Fibroblast of mammary gland (primary cell): ENCODE measurements at regions not wholly inside any gene's neighbourhood (a gene's known extent, or its start where the extent isn't known, plus 50 kb on each side); places are given as distances from the start of the nearest gene placed in this dataset.
A peak's percentile ranks its signal among the peaks of the same experiment; 100 is the strongest.

Experiments
- DNase-seq: peaks from one replicate; pipeline ENCODE4 v3.0.0-alpha.2; 2010; ENCODE audit warnings: low read depth
- H3K4me3 ChIP-seq: 2 replicates; pipeline ENCODE4 v1.5.1; 2011; ENCODE audit warnings: low read depth, mild to moderate bottlenecking, low read length, moderate library complexity; ENCODE audit not compliant: control insufficient read depth
- TF ChIP-seq, protein P1 (sequence below): conservative IDR thresholded peaks from 2 replicates; pipeline ENCODE4 v1.5.1; 2011; ENCODE audit warnings: low read depth, low read length, inconsistent platforms; ENCODE audit not compliant: control insufficient read depth, insufficient read depth

GRCh38 chr4:120613778-120614177 is 308.7 kb downstream of the PRDM5 start:
- TF ChIP-seq, protein P1, sequence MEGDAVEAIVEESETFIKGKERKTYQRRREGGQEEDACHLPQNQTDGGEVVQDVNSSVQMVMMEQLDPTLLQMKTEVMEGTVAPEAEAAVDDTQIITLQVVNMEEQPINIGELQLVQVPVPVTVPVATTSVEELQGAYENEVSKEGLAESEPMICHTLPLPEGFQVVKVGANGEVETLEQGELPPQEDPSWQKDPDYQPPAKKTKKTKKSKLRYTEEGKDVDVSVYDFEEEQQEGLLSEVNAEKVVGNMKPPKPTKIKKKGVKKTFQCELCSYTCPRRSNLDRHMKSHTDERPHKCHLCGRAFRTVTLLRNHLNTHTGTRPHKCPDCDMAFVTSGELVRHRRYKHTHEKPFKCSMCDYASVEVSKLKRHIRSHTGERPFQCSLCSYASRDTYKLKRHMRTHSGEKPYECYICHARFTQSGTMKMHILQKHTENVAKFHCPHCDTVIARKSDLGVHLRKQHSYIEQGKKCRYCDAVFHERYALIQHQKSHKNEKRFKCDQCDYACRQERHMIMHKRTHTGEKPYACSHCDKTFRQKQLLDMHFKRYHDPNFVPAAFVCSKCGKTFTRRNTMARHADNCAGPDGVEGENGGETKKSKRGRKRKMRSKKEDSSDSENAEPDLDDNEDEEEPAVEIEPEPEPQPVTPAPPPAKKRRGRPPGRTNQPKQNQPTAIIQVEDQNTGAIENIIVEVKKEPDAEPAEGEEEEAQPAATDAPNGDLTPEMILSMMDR: no peak
- no peak for DNase-seq
- no peak overlapping the region for H3K4me3 ChIP-seq

GRCh38 chr4:120611092-120611491 is 311.4 kb downstream of the PRDM5 start:
- TF ChIP-seq, protein P1: no peak
- DNase-seq: no peak
- no peak overlapping the region for H3K4me3 ChIP-seq

GRCh38 chr4:120591038-120591437 is 331.5 kb downstream of the PRDM5 start:
- no peak for DNase-seq
- no peak overlapping the region for H3K4me3 ChIP-seq
- TF ChIP-seq, protein P1: no peak

- TF ChIP-seq, protein P1: no peak
- no peak for DNase-seq
- H3K4me3 ChIP-seq: no peak overlapping the region
Observed at GRCh38 chr4:120589787-120590186, 332.7 kb downstream of the PRDM5 start.

GRCh38 chr4:120568731-120569130 is 353.8 kb downstream of the PRDM5 start:
- H3K4me3 ChIP-seq: no peak overlapping the region
- TF ChIP-seq, protein P1: no peak
- no peak for DNase-seq

DNA sequence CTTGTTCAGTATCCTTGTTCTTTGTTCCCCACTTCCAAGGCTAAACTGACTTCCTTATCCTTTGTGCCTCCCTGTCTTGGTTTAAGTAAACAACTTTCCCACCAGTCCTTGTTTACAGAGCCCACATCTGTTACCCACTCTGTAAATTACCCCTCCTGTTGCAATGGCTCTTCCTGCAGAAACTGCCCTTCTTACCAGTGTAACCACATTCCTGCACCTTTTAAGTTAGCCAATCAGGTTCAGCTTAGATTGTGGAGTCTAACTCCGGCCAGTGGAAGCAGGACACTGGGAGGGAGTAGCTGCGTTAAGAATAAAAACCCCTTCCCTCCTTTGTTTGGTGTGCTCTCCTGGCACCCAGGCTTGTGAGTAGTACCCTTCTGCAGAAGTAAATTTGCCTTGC is 360.9 kb downstream of the PRDM5 start:
- DNase-seq: no peak
- H3K4me3 ChIP-seq: no peak overlapping the region
- TF ChIP-seq, protein P1: no peak

DNA sequence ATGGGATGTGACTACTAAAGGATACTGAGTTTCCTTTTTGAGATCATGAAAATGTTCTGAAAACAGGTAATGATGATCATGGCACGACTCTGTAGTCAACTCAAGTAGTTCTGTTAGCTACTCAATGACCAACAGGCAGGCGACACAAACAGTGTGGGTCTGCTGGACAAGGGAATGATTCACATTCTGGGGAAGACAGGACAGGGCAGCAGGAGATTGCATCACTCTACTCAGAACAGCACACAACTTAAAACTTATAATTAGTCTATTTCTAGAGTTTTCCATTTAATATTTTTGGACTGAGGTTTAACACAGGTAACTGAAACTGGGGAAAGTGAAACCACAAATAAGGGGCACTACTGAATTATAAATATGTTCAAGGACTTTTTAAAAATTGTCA is 365.2 kb downstream of the PRDM5 start:
- no peak overlapping the region for H3K4me3 ChIP-seq
- TF ChIP-seq, protein P1: no peak
- peak; percentile 57 for DNase-seq
